ENCODE measurements at regions not wholly inside any gene's neighbourhood (a gene's known extent, or its start where the extent isn't known, plus 50 kb on each side); places are given as distances from the start of the nearest gene placed in this dataset.

DNA sequence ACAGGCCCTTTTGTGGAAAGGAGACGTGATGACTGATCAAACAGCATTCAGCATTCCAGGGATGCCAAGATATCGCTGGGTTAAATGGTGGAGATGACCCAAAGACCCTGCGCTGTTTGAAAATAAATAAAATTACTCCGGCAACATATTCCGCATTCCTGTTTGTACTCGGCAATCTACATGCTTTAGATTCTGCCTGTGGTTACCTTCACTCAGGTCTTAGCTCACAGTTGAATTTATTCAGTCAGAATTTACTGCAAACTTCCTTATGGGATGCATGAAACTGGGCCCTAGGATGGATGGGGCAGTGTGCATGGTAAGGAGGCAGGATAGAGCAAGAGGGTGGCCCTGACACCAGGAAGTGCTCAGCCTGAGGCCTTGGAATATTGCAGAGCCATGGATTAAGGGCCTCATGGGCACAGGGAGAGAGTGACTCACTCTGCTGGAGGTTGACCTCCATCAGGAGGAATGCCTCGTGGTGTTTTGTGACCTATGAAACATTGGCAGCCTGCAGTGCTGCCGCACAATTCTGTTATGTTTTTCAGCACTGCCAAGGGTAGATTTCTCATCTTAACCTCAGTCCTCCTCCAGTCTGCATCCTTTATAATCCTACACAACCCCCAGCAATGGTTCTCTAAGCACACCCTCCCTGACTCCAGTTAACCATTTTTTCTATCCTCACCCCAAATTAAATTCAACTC is 321.4 kb downstream of the IRS1 start (continued):
- no peak for TF ChIP-seq ZNF407 (CRISPR knock-in tag; IDR thresholded peaks at IDR 0.05; ENCODE audit: not compliant biosample characterization)
- no peak for TF ChIP-seq MTF2 (CRISPR knock-in tag; IDR thresholded peaks at IDR 0.05; ENCODE audit: borderline replicate concordance)
- no peak for TF ChIP-seq KLF12 (CRISPR knock-in tag; IDR thresholded peaks at IDR 0.05; ENCODE audit: borderline replicate concordance)
- no peak; the same call in 1 of the 2 replicates for TF ChIP-seq ZNF710 (CRISPR knock-in tag; IDR thresholded peaks at IDR 0.05; ENCODE audit: borderline replicate concordance)
- TF ChIP-seq MLX (CRISPR knock-in tag; IDR thresholded peaks at IDR 0.05) = peak; percentile 63; the same call in 1 of the 2 replicates
- TF ChIP-seq SCMH1 (CRISPR knock-in tag; IDR thresholded peaks at IDR 0.05; ENCODE audit: borderline replicate concordance) = no peak
- no peak for TF ChIP-seq SRSF9 (IDR thresholded peaks at IDR 0.05; ENCODE audit: borderline replicate concordance, insufficient read depth, low read depth, low read length, poor library complexity, severe bottlenecking)
- no peak for TF ChIP-seq ZNF34 (CRISPR knock-in tag; IDR thresholded peaks at IDR 0.05; ENCODE audit: borderline replicate concordance)
- TF ChIP-seq ZNF558 (CRISPR knock-in tag; IDR thresholded peaks at IDR 0.05; ENCODE audit: borderline replicate concordance) = no peak
- TF ChIP-seq RARG (CRISPR knock-in tag; IDR thresholded peaks at IDR 0.05; ENCODE audit: low read depth) = no peak
- no peak for TF ChIP-seq ZNF543 (CRISPR knock-in tag; IDR thresholded peaks at IDR 0.05)
- TF ChIP-seq, protein P1, sequence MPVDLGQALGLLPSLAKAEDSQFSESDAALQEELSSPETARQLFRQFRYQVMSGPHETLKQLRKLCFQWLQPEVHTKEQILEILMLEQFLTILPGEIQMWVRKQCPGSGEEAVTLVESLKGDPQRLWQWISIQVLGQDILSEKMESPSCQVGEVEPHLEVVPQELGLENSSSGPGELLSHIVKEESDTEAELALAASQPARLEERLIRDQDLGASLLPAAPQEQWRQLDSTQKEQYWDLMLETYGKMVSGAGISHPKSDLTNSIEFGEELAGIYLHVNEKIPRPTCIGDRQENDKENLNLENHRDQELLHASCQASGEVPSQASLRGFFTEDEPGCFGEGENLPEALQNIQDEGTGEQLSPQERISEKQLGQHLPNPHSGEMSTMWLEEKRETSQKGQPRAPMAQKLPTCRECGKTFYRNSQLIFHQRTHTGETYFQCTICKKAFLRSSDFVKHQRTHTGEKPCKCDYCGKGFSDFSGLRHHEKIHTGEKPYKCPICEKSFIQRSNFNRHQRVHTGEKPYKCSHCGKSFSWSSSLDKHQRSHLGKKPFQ (CRISPR knock-in tag; IDR thresholded peaks at IDR 0.05; ENCODE audit: insufficient replicate concordance) = peak; percentile 51
- no peak for TF ChIP-seq ZBTB42 (CRISPR knock-in tag; IDR thresholded peaks at IDR 0.05)
